Activated naive CD8-positive, alpha-beta T cell (primary cell): ENCODE measurements at regions not wholly inside any gene's neighbourhood (a gene's known extent, or its start where the extent isn't known, plus 50 kb on each side); places are given as distances from the start of the nearest gene placed in this dataset.
"Not testable (repeated sequence)": the region's sequence is repeated elsewhere in the genome, so short reads cannot be mapped to it uniquely, and the experiment has no call there.

Experiments
- H3K27ac Mint-ChIP-seq: one replicate; pipeline ENCODE4 v1.8.0; 2021; ENCODE audit warnings: mixed read lengths
- H3K27me3 Mint-ChIP-seq: one replicate; pipeline ENCODE4 v1.8.0; 2021; ENCODE audit warnings: mixed read lengths
- H3K36me3 Mint-ChIP-seq: one replicate; pipeline ENCODE4 v1.8.0; 2021; ENCODE audit warnings: mixed read lengths
- H3K4me1 Mint-ChIP-seq: one replicate; pipeline ENCODE4 v1.8.0; 2021; ENCODE audit warnings: low read depth, mixed read lengths
- H3K4me3 Mint-ChIP-seq: one replicate; pipeline ENCODE4 v1.8.0; 2021; ENCODE audit warnings: mild to moderate bottlenecking, mixed read lengths
- H3K9me3 Mint-ChIP-seq: one replicate; pipeline ENCODE4 v1.8.0; 2021; ENCODE audit warnings: low read depth, mixed read lengths

GRCh38 chr21:27858053-27858825 is 891.4 kb upstream of the ADAMTS5 start:
- H3K4me3 Mint-ChIP-seq, H3K9me3 Mint-ChIP-seq, H3K27me3 Mint-ChIP-seq, H3K4me1 Mint-ChIP-seq, H3K36me3 Mint-ChIP-seq, H3K27ac Mint-ChIP-seq: not testable (repeated sequence)

- not testable (repeated sequence) for H3K4me1 Mint-ChIP-seq, H3K27ac Mint-ChIP-seq, H3K27me3 Mint-ChIP-seq, H3K36me3 Mint-ChIP-seq, H3K4me3 Mint-ChIP-seq, H3K9me3 Mint-ChIP-seq
Observed at GRCh38 chr21:27856988-27857387, 890.1 kb upstream of the ADAMTS5 start.

- Mint-ChIP-seq H3K4me3 (no peak overlapping the region), H3K4me1 (no peaks in the 10 kb centered on the region), H3K9me3 (peaks cover 10% of the 10 kb centered on the region), H3K27ac (no peak overlapping the region), H3K27me3 (no peaks in the 10 kb centered on the region), H3K36me3 (no peaks in the 10 kb centered on the region)
Observed at GRCh38 chr21:27841084-27841672, 874.3 kb upstream of the ADAMTS5 start.

GRCh38 chr21:27840262-27840661 is 873.4 kb upstream of the ADAMTS5 start:
- Mint-ChIP-seq H3K27me3 (no peaks in the 10 kb centered on the region), H3K4me1 (no peaks in the 10 kb centered on the region), H3K36me3 (no peaks in the 10 kb centered on the region), H3K4me3 (no peak overlapping the region), H3K27ac (no peak overlapping the region), H3K9me3 (peaks cover 8% of the 10 kb centered on the region)

DNA sequence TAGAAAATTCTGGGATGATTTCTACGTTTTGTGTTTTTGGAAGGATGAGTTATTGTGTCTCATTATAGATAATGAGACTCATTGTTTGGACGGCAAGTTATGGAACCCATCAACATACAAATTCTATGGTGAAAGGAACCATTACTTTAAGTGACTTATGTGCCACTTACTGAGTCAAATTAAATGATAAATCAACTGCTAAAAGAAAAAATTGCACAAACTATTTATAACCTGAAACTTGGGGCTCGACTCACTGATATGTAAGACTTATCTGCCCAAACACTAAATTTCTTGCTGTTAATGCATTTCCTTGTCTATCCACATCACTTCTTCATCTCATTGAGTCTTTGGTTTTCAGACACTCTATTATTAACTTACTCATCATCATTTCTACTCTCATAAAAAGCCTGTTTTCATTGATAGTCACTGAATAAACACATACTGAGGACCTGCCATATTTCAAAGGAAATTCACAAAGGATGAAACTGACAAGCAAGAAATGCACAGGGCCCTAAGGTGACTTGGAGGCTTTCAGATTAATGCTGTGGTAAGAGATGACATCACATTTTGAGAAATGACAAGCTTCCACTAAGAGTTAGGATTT is 872.7 kb upstream of the ADAMTS5 start:
- Mint-ChIP-seq H3K4me3 (no peak overlapping the region), H3K27me3 (no peaks in the 10 kb centered on the region), H3K27ac (no peak overlapping the region), H3K36me3 (no peaks in the 10 kb centered on the region), H3K4me1 (no peaks in the 10 kb centered on the region), H3K9me3 (peaks cover 8% of the 10 kb centered on the region)

DNA sequence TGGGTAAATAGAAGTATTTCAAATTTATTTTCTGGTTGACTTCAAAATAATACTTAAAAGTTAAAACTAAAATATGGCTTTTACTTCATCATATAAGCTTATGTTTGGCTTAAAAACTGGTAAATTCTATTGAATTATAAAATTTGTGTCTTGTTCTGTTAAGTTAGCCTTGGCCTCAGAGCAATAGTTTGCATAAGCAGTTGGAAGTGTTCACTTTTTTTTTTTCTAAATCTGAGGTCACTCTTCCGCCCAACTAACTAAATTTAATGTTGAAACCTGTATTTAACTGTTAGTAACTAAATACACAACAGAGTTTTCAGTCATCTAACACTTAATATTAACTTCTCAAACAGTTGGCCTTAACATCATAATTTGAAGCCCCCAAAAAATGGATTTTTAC is 871.7 kb upstream of the ADAMTS5 start:
- H3K4me3 Mint-ChIP-seq = no peak overlapping the region
- H3K4me1 Mint-ChIP-seq = no peaks in the 10 kb centered on the region
- peaks cover 7% of the 10 kb centered on the region for H3K9me3 Mint-ChIP-seq
- H3K27ac Mint-ChIP-seq = no peak overlapping the region
- H3K36me3 Mint-ChIP-seq = no peaks in the 10 kb centered on the region
- no peaks in the 10 kb centered on the region for H3K27me3 Mint-ChIP-seq

DNA sequence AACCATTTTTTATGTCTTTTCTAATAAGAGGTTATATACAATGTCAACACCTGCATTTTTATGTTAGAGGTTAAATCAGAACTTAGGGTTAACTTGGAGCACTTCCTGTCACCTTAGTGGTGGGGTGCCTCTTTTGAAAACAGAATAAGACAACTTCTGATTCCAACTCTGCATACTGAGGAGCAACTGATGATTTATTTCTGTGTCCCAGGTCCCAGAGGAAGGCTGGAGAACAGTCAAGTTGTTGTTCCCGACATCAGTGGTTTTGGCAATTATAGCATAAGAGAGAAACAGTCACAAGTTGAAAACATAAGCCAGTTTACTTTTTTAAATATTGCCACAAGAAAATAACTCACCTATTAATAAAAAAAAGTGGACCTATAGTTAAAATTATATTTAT is 871.0 kb upstream of the ADAMTS5 start:
- Mint-ChIP-seq H3K27me3 (no peaks in the 10 kb centered on the region), H3K9me3 (peaks cover 4% of the 10 kb centered on the region), H3K4me1 (no peaks in the 10 kb centered on the region), H3K27ac (no peak overlapping the region), H3K4me3 (no peak overlapping the region), H3K36me3 (no peaks in the 10 kb centered on the region)

DNA sequence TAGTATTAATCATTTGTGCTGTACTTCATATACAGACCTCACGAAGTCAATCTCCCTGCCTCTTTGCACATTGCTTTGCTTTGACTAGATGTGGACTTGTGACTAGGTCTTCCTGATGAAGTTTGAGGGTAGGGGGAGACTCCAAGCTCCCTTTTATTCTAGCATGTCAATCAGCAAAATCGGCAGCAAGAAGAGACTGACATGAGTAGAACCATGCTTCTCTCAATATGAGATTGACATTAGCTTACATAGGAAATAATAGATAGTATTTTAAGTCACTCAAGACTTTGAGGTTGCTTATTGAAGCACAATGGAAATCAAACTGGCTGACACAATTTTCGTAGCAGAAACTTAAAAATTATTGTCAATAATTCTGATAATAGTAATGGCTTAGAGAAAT is 866.4 kb upstream of the ADAMTS5 start:
- peaks cover 7% of the 10 kb centered on the region for H3K9me3 Mint-ChIP-seq
- H3K36me3 Mint-ChIP-seq = no peaks in the 10 kb centered on the region
- no peak overlapping the region for H3K27ac Mint-ChIP-seq
- no peaks in the 10 kb centered on the region for H3K4me1 Mint-ChIP-seq
- no peak overlapping the region for H3K4me3 Mint-ChIP-seq
- H3K27me3 Mint-ChIP-seq = no peaks in the 10 kb centered on the region

DNA sequence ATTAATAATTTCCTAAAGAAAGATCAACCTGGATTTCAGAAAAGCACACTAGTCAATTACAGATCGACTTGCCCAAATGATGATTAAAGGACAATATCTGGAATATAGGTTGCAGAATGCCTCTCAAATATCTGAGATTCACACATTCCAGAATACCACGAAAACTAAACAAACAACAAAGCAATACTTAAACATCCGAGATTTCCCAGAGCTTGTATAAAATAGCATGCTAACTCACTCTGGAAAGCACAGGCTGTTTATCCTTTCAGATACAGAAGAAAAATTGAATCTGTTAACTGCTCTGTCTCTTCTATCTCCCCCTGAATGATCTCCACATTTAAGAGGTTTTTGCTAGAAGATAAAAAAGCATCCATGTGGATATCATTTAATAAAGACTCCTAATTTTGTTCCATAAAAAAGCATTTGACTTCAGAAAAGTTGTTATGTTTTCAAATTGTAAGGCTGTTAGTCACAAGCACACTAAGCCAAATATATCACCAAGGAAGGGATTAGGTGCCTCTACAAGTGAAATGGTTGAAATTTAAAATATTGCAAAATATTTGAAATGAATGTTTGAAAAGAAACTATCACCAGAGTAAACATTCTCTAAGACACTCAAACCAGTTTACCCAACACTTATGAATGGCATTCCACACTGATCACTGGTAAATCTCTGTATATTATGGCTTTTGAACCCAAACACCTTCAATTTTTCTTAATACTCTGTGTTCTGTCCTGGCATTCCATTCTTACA is 865.1 kb upstream of the ADAMTS5 start:
- H3K27ac Mint-ChIP-seq = no peak overlapping the region
- H3K27me3 Mint-ChIP-seq = no peaks in the 10 kb centered on the region
- no peak overlapping the region for H3K4me3 Mint-ChIP-seq
- H3K9me3 Mint-ChIP-seq = peaks cover 7% of the 10 kb centered on the region
- H3K36me3 Mint-ChIP-seq = no peaks in the 10 kb centered on the region
- no peaks in the 10 kb centered on the region for H3K4me1 Mint-ChIP-seq

DNA sequence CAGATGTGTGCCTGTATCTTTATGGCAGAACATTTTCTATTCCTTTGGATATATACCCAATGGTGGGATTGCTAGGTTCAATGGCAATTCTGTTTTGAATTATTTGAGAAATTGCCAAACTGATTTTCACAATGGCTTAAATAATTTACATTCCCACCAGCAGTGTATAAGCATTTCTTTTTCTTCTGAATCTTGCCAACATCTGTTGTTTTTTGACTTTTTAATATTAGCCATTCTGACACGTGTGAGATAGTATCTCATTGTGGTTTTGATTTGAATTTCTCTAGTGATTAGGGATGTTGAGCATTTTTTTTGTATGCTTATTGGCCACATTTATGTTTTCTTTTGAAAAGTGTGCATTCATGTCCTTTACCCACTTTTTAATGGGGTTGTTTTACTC is 864.3 kb upstream of the ADAMTS5 start:
- Mint-ChIP-seq H3K27ac (no peak overlapping the region), H3K4me1 (no peaks in the 10 kb centered on the region), H3K4me3 (no peak overlapping the region), H3K27me3 (no peaks in the 10 kb centered on the region), H3K36me3 (no peaks in the 10 kb centered on the region), H3K9me3 (peaks cover 5% of the 10 kb centered on the region)

DNA sequence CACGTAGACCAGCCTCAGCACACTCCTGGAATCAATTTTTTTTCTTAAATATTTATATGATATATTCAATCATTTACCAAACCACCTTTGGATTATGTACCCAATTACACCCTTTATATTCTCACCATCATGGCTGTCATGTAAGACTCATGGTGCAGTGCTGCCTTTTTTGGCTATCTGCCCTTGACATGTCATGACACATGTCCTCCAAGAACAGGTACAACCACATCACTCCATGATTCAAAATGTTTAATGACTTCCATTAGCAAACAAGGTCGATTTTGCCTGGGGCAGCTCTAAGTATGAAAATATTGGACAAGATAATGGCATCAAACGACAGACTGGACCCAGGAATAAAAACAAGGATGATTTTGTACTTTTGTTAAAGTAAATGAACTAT is 861.1 kb upstream of the ADAMTS5 start:
- H3K4me3 Mint-ChIP-seq = no peak overlapping the region
- no peaks in the 10 kb centered on the region for H3K4me1 Mint-ChIP-seq
- no peaks in the 10 kb centered on the region for H3K36me3 Mint-ChIP-seq
- H3K27ac Mint-ChIP-seq = no peak overlapping the region
- no peaks in the 10 kb centered on the region for H3K27me3 Mint-ChIP-seq
- H3K9me3 Mint-ChIP-seq = peaks cover 7% of the 10 kb centered on the region

DNA sequence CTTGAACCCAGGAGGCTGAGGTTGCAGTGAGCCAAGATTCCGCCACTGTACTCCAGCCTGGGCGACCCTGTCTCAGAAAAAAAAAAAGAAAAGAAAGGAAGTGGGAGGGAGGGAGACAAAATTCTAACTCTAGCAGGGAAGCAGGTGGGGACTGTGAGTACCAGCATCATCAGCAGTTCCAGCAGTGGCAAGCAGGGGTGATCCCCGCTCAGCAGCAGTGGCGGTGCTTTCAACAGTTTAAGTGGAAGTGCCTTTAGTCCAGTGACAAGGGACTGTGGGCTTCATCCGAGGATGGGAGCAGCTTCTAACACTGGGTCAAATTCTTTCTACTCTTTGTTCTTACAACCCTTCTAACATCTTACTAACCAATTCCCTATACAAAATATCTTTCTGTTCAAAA is 858.1 kb upstream of the ADAMTS5 start:
- H3K27me3 Mint-ChIP-seq = no peaks in the 10 kb centered on the region
- no peak overlapping the region for H3K27ac Mint-ChIP-seq
- H3K4me3 Mint-ChIP-seq = no peak overlapping the region
- H3K9me3 Mint-ChIP-seq = peaks cover 10% of the 10 kb centered on the region
- no peaks in the 10 kb centered on the region for H3K36me3 Mint-ChIP-seq
- no peaks in the 10 kb centered on the region for H3K4me1 Mint-ChIP-seq

GRCh38 chr21:27823652-27824201 is 856.8 kb upstream of the ADAMTS5 start:
- Mint-ChIP-seq H3K36me3 (no peaks in the 10 kb centered on the region), H3K4me1 (no peaks in the 10 kb centered on the region), H3K4me3 (no peak overlapping the region), H3K27ac (no peak overlapping the region), H3K9me3 (peaks cover 7% of the 10 kb centered on the region), H3K27me3 (no peaks in the 10 kb centered on the region)

DNA sequence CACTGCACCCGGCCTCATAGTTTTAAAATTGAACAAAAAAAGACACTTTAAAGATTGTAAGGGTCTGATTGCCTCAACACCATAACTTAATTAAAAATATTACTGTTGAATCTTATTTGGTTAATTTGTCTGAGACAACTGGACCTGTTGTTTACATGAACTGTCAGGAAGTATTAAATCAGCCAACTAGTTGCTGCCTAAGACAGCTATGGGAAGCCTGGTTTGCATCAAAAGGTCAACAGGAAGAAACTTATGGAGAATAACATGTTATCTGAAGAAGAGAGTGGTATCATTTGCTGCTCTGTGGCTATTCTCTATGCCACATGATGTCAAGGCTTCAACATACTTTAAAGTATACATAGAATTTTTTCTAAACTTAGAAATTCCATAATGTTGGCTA is 853.5 kb upstream of the ADAMTS5 start:
- Mint-ChIP-seq H3K36me3 (no peaks in the 10 kb centered on the region), H3K4me1 (no peaks in the 10 kb centered on the region), H3K9me3 (peaks cover 3% of the 10 kb centered on the region), H3K4me3 (no peak overlapping the region), H3K27ac (no peak overlapping the region), H3K27me3 (no peaks in the 10 kb centered on the region)

DNA sequence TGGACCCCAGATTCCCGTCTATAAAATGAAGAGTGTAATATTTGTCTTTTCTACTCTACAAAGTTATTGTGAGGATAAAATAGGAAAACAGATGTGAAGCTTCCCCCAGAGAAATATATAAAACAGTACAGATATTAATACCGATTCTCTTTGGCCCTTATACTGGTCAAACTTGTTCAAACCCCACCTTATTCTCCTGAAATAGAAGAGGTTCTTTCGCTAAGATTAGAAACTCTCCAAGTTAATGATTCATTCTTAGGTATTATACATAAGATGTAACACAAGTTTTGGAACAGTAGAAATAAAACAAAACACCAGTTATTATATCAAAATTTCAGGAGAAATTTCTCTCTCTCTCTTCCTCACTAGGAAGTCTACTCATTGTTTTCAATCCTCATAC is 852.4 kb upstream of the ADAMTS5 start:
- no peak overlapping the region for H3K27ac Mint-ChIP-seq
- H3K36me3 Mint-ChIP-seq = no peaks in the 10 kb centered on the region
- no peaks in the 10 kb centered on the region for H3K4me1 Mint-ChIP-seq
- no peaks in the 10 kb centered on the region for H3K27me3 Mint-ChIP-seq
- peaks cover 3% of the 10 kb centered on the region for H3K9me3 Mint-ChIP-seq
- H3K4me3 Mint-ChIP-seq = no peak overlapping the region
